GM12878 (cell line): ENCODE measurements at regions not wholly inside any gene's neighbourhood (a gene's known extent, or its start where the extent isn't known, plus 50 kb on each side); places are given as distances from the start of the nearest gene placed in this dataset.

Experiments used
- CTCF ChIP-seq, 3 experiments: IDR thresholded peaks in 2 of 3; conservative IDR thresholded peaks in 1 of 3; 2 replicates each; pipeline ENCODE4 v1.5.1; 2011; ENCODE audit warnings: low read depth in 3 of 3, low read length in 3 of 3, mild to moderate bottlenecking in 3 of 3, control low read depth in 2 of 3, moderate library complexity in 2 of 3, inconsistent platforms in 1 of 3, mixed read lengths in 1 of 3; ENCODE audit not compliant: control insufficient read depth in 2 of 3, insufficient read depth in 1 of 3; ENCODE audit errors: extremely low read depth in 1 of 3
- ETV6 ChIP-seq, 2 experiments: fragments of 450-650 bp in 1 of 2; IDR thresholded peaks in 1 of 2; conservative IDR thresholded peaks in 1 of 2; 2 replicates each; pipeline ENCODE4 v1.6.1; 2014; ENCODE audit warnings: antibody characterized with exemption in 1 of 2, borderline replicate concordance in 1 of 2, low read depth in 1 of 2, mild to moderate bottlenecking in 1 of 2, moderate library complexity in 1 of 2
- EZH2 ChIP-seq: IDR thresholded peaks from 2 replicates; pipeline ENCODE4 v1.6.1; 2012; ENCODE audit warnings: low read depth, mild to moderate bottlenecking, control low read depth, inconsistent platforms, low read length, borderline replicate concordance; ENCODE audit not compliant: control insufficient read depth
- FOS ChIP-seq: IDR thresholded peaks from 3 replicates; pipeline ENCODE4 v1.6.1; 2011; ENCODE audit warnings: borderline replicate concordance; ENCODE audit not compliant: insufficient read length; ENCODE audit errors: extremely low read depth
- RFX5 ChIP-seq: IDR thresholded peaks from 2 replicates; pipeline ENCODE4 v1.6.1; 2011; ENCODE audit warnings: low read depth, low read length, improper control_type of control experiment
- ZNF274 ChIP-seq: IDR thresholded peaks from one replicate; pipeline ENCODE4 v1.8.0; 2011; ENCODE audit not compliant: insufficient read length, insufficient read depth
- ZZZ3 ChIP-seq: IDR thresholded peaks from 2 replicates; pipeline ENCODE4 v1.6.1; 2011; ENCODE audit warnings: low read depth; ENCODE audit not compliant: control insufficient read depth, insufficient read length

GRCh38 chr15:95887666-95888390 is 442.7 kb upstream of the NR2F2 start:
- TF ChIP-seq FOS: no peak
- no peak for TF ChIP-seq ZNF274
- no peak for TF ChIP-seq EZH2
- TF ChIP-seq RFX5: no peak
- TF ChIP-seq CTCF (IDR thresholded peaks at IDR 0.05 in 2 of 3, conservative IDR thresholded peaks at IDR 0.05 in 1 of 3; ENCODE audit: control insufficient read depth in 2 of 3, extremely low read depth in 1 of 3, insufficient read depth in 1 of 3, low read depth in 3 of 3, low read length in 3 of 3): no peak
- no peak for TF ChIP-seq ETV6 (conservative IDR thresholded peaks at IDR 0.05 in 1 of 2, IDR thresholded peaks at IDR 0.05 in 1 of 2; ENCODE audit: borderline replicate concordance in 1 of 2, low read depth in 1 of 2)
- no peak for TF ChIP-seq ZZZ3
